Natural killer cell (primary cell): ENCODE measurements at regions not wholly inside any gene's neighbourhood (a gene's known extent, or its start where the extent isn't known, plus 50 kb on each side); places are given as distances from the start of the nearest gene placed in this dataset.

Experiments used
- ATAC-seq, 3 donors: fragments of 150-1000 bp in 2 of 3; fragments of 200-7000 bp in 1 of 3; cut with Tn5 transposase; 1 replicate in 1 of 3; 2 replicates in 2 of 3; pipeline ENCODE4 v1.10.0; 2021; ENCODE audit warnings: mild to moderate bottlenecking in 2 of 3, moderate library complexity in 2 of 3
- DNase-seq, 2 donors: peaks; one replicate each; pipeline versions ENCODE4 v3.0.0 to v3.0.0-alpha.2; 2013 to 2021; ENCODE audit warnings: mixed read lengths in 1 of 2
- H3K27ac ChIP-seq: one replicate; pipeline ENCODE4 v1.5.1; 2013; ENCODE audit warnings: mild to moderate bottlenecking, low read length
- H3K27me3 ChIP-seq: one replicate; pipeline ENCODE4 v1.6.1; 2013; ENCODE audit warnings: low read length; ENCODE audit not compliant: control insufficient read depth, insufficient read depth
- H3K36me3 ChIP-seq: one replicate; pipeline ENCODE4 v1.6.1; 2013; ENCODE audit warnings: low read length; ENCODE audit not compliant: control insufficient read depth, insufficient read depth
- H3K4me1 ChIP-seq: one replicate; pipeline ENCODE4 v1.6.1; 2013; ENCODE audit warnings: low read length; ENCODE audit not compliant: control insufficient read depth, insufficient read depth
- H3K4me3 ChIP-seq: one replicate; pipeline ENCODE4 v1.5.1; 2013; ENCODE audit warnings: low read length
- H3K9me3 ChIP-seq: one replicate; pipeline ENCODE4 v1.6.1; 2013; ENCODE audit warnings: low read length; ENCODE audit not compliant: control insufficient read depth, insufficient read depth
- H3K27ac Mint-ChIP-seq, 2 donors: one replicate each; pipeline ENCODE4 v1.8.0; 2022; ENCODE audit warnings: mild to moderate bottlenecking in 2 of 2, mixed read lengths in 2 of 2, moderate library complexity in 1 of 2
- H3K27me3 Mint-ChIP-seq, 2 donors: one replicate each; pipeline ENCODE4 v1.8.0; 2022; ENCODE audit warnings: low read depth in 2 of 2, mixed read lengths in 2 of 2
- H3K36me3 Mint-ChIP-seq: one replicate; pipeline ENCODE4 v1.8.0; 2022; ENCODE audit warnings: mixed read lengths
- H3K4me1 Mint-ChIP-seq, 2 donors: one replicate each; pipeline ENCODE4 v1.8.0; 2022; ENCODE audit warnings: mixed read lengths in 2 of 2
- H3K4me3 Mint-ChIP-seq: one replicate; pipeline ENCODE4 v1.8.0; 2022; ENCODE audit warnings: mild to moderate bottlenecking, moderate library complexity, mixed read lengths
- H3K9me3 Mint-ChIP-seq, 2 donors: one replicate each; pipeline ENCODE4 v1.8.0; 2022; ENCODE audit warnings: mixed read lengths in 2 of 2
- WGBS: methylation state at CpG from one replicate; pipeline ENCODE4 v1.1.7; 2013; ENCODE audit warnings: missing lambda C conversion rate; ENCODE audit not compliant: insufficient coverage; 5-methylcytosine and 5-hydroxymethylcytosine counted together
- intact Hi-C: fragments of 100-400 bp; cut with micrococcal nuclease; formaldehyde crosslinking; loops from one replicate; pipeline ENCODE4 v1.14.2; 2022
- TF ChIP-seq, protein P1 (sequence below): fragments of 200-600 bp; IDR thresholded peaks from one replicate; pipeline ENCODE4 v1.8.0; 2022; ENCODE audit warnings: antibody characterized with exemption

- WGBS, result 90% methylated on average over 6 of the region's 6 CpGs
- H3K27me3 Mint-ChIP-seq, result no peaks in the 10 kb centered on the region
- H3K4me3 ChIP-seq, result no peak overlapping the region
Measured at GRCh38 chr19:57058871-57059270, 60.9 kb upstream of the USP29 start.

GRCh38 chr19:57063070-57063469 is 56.7 kb upstream of the USP29 start:
- Histone ChIP-seq H3K36me3 (no peaks in the 10 kb centered on the region), H3K4me3 (no peak overlapping the region), H3K9me3 (peaks cover 25% of the 10 kb centered on the region), H3K27me3 (no peaks in the 10 kb centered on the region), H3K27ac (no peak overlapping the region), H3K4me1 (no peaks in the 10 kb centered on the region)
- H3K9me3 Mint-ChIP-seq, result peaks cover 24 to 28% of the 10 kb centered on the region in 2 donors
- intact Hi-C loops, result no loop called here
- no peak overlapping the region for H3K27ac Mint-ChIP-seq
- no peak for ATAC-seq
- TF ChIP-seq, protein P1, sequence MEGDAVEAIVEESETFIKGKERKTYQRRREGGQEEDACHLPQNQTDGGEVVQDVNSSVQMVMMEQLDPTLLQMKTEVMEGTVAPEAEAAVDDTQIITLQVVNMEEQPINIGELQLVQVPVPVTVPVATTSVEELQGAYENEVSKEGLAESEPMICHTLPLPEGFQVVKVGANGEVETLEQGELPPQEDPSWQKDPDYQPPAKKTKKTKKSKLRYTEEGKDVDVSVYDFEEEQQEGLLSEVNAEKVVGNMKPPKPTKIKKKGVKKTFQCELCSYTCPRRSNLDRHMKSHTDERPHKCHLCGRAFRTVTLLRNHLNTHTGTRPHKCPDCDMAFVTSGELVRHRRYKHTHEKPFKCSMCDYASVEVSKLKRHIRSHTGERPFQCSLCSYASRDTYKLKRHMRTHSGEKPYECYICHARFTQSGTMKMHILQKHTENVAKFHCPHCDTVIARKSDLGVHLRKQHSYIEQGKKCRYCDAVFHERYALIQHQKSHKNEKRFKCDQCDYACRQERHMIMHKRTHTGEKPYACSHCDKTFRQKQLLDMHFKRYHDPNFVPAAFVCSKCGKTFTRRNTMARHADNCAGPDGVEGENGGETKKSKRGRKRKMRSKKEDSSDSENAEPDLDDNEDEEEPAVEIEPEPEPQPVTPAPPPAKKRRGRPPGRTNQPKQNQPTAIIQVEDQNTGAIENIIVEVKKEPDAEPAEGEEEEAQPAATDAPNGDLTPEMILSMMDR, result no peak
- WGBS, result 77% methylated on average over 4 of the region's 4 CpGs
- H3K4me1 Mint-ChIP-seq, result no peaks in the 10 kb centered on the region
- no peaks in the 10 kb centered on the region for H3K36me3 Mint-ChIP-seq
- no peak for DNase-seq
- H3K27me3 Mint-ChIP-seq, result no peaks in the 10 kb centered on the region
- no peak overlapping the region for H3K4me3 Mint-ChIP-seq

More at GRCh38 chr19:57058871-57059270, 60.9 kb upstream of the USP29 start:
- H3K36me3 Mint-ChIP-seq, result no peaks in the 10 kb centered on the region
- intact Hi-C loops, result no loop called here
- H3K4me1 ChIP-seq, result no peaks in the 10 kb centered on the region
- H3K27ac Mint-ChIP-seq, result no peak overlapping the region
- DNase-seq (no peak), ATAC-seq (no peak)
- no peaks in the 10 kb centered on the region for H3K27me3 ChIP-seq
- peaks cover 21 to 28% of the 10 kb centered on the region in 2 donors for H3K9me3 Mint-ChIP-seq
- no peaks in the 10 kb centered on the region for H3K4me1 Mint-ChIP-seq
- H3K27ac ChIP-seq, result no peak overlapping the region
- peaks cover 21% of the 10 kb centered on the region for H3K9me3 ChIP-seq
- TF ChIP-seq, protein P1, result no peak
- no peak overlapping the region for H3K4me3 Mint-ChIP-seq
- no peaks in the 10 kb centered on the region for H3K36me3 ChIP-seq

DNA sequence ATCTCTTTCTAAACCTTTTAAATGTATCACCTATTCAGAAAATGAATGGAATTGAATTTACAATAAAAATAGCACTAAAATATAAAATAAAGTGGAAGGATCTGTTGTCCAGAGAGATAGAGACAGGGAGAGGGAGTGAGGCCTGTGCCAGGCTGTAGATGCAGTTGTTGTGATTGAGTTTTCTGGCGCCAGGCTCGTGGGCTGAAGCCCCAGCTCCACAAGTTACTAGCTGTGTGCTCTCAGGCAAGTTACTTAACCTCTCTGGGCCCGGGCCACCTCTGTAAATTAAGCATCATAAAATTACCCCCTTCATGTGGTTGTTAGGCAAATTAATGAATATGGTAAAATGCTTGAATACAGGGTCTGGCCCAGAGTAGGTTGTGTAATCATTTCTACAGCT is 52.3 kb upstream of the USP29 start:
- peaks cover 11 to 13% of the 10 kb centered on the region in 2 donors for H3K9me3 Mint-ChIP-seq
- H3K4me1 Mint-ChIP-seq, result no peaks in the 10 kb centered on the region
- intact Hi-C loops, result no loop called here
- H3K36me3 Mint-ChIP-seq, result no peaks in the 10 kb centered on the region
- H3K4me1 ChIP-seq, result no peaks in the 10 kb centered on the region
- no peaks in the 10 kb centered on the region for H3K27me3 ChIP-seq
- no peak overlapping the region for H3K27ac ChIP-seq
- ATAC-seq, result no peak
- no peaks in the 10 kb centered on the region for H3K27me3 Mint-ChIP-seq
- peaks cover 37% of the 10 kb centered on the region for H3K9me3 ChIP-seq
- WGBS, result 95% methylated on average over 2 of the region's 3 CpGs
- H3K4me3 ChIP-seq, result no peak overlapping the region
- H3K27ac Mint-ChIP-seq, result no peak overlapping the region
- TF ChIP-seq, protein P1, result no peak
- no peaks in the 10 kb centered on the region for H3K36me3 ChIP-seq
- no peak overlapping the region for H3K4me3 Mint-ChIP-seq
- DNase-seq, result no peak

GRCh38 chr19:57068311-57068710 is 51.5 kb upstream of the USP29 start:
- WGBS, result 92% methylated on average over 12 of the region's 12 CpGs
- no peak overlapping the region for H3K4me3 Mint-ChIP-seq
- H3K27ac Mint-ChIP-seq, result no peak overlapping the region
- Histone ChIP-seq H3K4me3 (no peak overlapping the region), H3K36me3 (no peaks in the 10 kb centered on the region), H3K4me1 (no peaks in the 10 kb centered on the region), H3K27ac (no peak overlapping the region), H3K27me3 (no peaks in the 10 kb centered on the region), H3K9me3 (peaks cover 31% of the 10 kb centered on the region)
- H3K27me3 Mint-ChIP-seq, result no peaks in the 10 kb centered on the region
- no peaks in the 10 kb centered on the region for H3K36me3 Mint-ChIP-seq
- H3K9me3 Mint-ChIP-seq, result peaks cover 10 to 11% of the 10 kb centered on the region in 2 donors
- TF ChIP-seq, protein P1, result no peak
- no peak for DNase-seq
- no peaks in the 10 kb centered on the region for H3K4me1 Mint-ChIP-seq
- intact Hi-C loops, result no loop called here
- no peak for ATAC-seq
